ENCODE measurements at regions not wholly inside any gene's neighbourhood (a gene's known extent, or its start where the extent isn't known, plus 50 kb on each side); places are given as distances from the start of the nearest gene placed in this dataset.

GRCh38 chr1:229759037-229759435 lies 133.0 kb downstream of the URB2 start:
- no peak overlapping the region for H3K4me3 ChIP-seq (replicated peaks; ENCODE audit: low read depth, low read length)
- TF ChIP-seq CTCF (IDR thresholded peaks at IDR 0.05; ENCODE audit: low read depth, low read length, missing control alignments), result no peak
- peak; percentile 50 for DNase-seq (ENCODE audit: extremely low read depth, low read depth)

- no peak for DNase-seq (ENCODE audit: extremely low read depth, low read depth)
- no peak overlapping the region for H3K4me3 ChIP-seq (replicated peaks; ENCODE audit: low read depth, low read length)
- no peak for TF ChIP-seq CTCF (IDR thresholded peaks at IDR 0.05; ENCODE audit: low read depth, low read length, missing control alignments)
Measured at GRCh38 chr1:229759586-229759985, 133.5 kb downstream of the URB2 start.

- TF ChIP-seq CTCF (IDR thresholded peaks at IDR 0.05; ENCODE audit: low read depth, low read length, missing control alignments), result no peak
- no peak for DNase-seq (ENCODE audit: extremely low read depth, low read depth)
- H3K4me3 ChIP-seq (replicated peaks; ENCODE audit: low read depth, low read length), result no peak overlapping the region
Measured at GRCh38 chr1:229760478-229760996, 134.5 kb downstream of the URB2 start.

- no peak overlapping the region for H3K4me3 ChIP-seq (replicated peaks; ENCODE audit: low read depth, low read length)
- TF ChIP-seq CTCF (IDR thresholded peaks at IDR 0.05; ENCODE audit: low read depth, low read length, missing control alignments), result no peak
- no peak for DNase-seq (ENCODE audit: extremely low read depth, low read depth)
Measured at GRCh38 chr1:229762891-229763290, 136.8 kb downstream of the URB2 start.

GRCh38 chr1:229768232-229768631 lies 142.2 kb downstream of the URB2 start:
- no peak for TF ChIP-seq CTCF (IDR thresholded peaks at IDR 0.05; ENCODE audit: low read depth, low read length, missing control alignments)
- DNase-seq (ENCODE audit: extremely low read depth, low read depth), result no peak
- no peak overlapping the region for H3K4me3 ChIP-seq (replicated peaks; ENCODE audit: low read depth, low read length)

- no peak for DNase-seq (ENCODE audit: extremely low read depth, low read depth)
- no peak overlapping the region for H3K4me3 ChIP-seq (replicated peaks; ENCODE audit: low read depth, low read length)
- TF ChIP-seq CTCF (IDR thresholded peaks at IDR 0.05; ENCODE audit: low read depth, low read length, missing control alignments), result no peak
Measured at GRCh38 chr1:229769006-229769405, 143.0 kb downstream of the URB2 start.

GRCh38 chr1:229769809-229770208 lies 143.8 kb downstream of the URB2 start:
- H3K4me3 ChIP-seq (replicated peaks; ENCODE audit: low read depth, low read length), result no peak overlapping the region
- no peak for TF ChIP-seq CTCF (IDR thresholded peaks at IDR 0.05; ENCODE audit: low read depth, low read length, missing control alignments)
- no peak for DNase-seq (ENCODE audit: extremely low read depth, low read depth)
